ENCODE measurements at regions not wholly inside any gene's neighbourhood (a gene's known extent, or its start where the extent isn't known, plus 50 kb on each side); places are given as distances from the start of the nearest gene placed in this dataset.

DNA sequence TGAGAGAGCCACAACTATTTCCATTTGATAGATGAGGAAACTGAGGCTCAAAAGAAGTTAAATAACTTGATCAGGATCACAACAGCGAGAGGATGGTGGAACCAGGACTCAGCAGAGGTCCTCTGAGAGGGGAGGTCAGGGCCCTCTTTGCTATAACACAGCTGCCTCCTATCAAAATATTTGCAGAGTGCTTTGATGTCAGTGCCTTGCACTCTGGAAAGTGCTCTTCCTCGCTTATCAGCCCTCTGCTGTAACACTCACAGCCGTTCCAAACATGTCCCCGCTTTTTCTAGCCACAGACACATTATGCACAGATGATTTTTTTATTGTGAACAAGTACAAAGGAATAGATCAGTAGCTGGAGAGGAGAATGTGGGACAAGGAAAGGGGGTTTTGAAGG, 71.8 kb upstream of the ARHGAP29 start:
- TF ChIP-seq, protein P1, sequence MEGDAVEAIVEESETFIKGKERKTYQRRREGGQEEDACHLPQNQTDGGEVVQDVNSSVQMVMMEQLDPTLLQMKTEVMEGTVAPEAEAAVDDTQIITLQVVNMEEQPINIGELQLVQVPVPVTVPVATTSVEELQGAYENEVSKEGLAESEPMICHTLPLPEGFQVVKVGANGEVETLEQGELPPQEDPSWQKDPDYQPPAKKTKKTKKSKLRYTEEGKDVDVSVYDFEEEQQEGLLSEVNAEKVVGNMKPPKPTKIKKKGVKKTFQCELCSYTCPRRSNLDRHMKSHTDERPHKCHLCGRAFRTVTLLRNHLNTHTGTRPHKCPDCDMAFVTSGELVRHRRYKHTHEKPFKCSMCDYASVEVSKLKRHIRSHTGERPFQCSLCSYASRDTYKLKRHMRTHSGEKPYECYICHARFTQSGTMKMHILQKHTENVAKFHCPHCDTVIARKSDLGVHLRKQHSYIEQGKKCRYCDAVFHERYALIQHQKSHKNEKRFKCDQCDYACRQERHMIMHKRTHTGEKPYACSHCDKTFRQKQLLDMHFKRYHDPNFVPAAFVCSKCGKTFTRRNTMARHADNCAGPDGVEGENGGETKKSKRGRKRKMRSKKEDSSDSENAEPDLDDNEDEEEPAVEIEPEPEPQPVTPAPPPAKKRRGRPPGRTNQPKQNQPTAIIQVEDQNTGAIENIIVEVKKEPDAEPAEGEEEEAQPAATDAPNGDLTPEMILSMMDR (optimal IDR thresholded peaks at IDR 0.05 in 1 of 3, IDR thresholded peaks at IDR 0.05 in 1 of 3, conservative IDR thresholded peaks at IDR 0.05 in 1 of 3; ENCODE audit: extremely low read depth in 1 of 3, insufficient read depth in 2 of 3, low read length in 3 of 3), result no peak
- TF ChIP-seq EZH2 (IDR thresholded peaks at IDR 0.05; ENCODE audit: low read length), result no peak

All from keratinocyte (primary cell).